Daoy (cell line): ENCODE measurements at regions not wholly inside any gene's neighbourhood (a gene's known extent, or its start where the extent isn't known, plus 50 kb on each side); places are given as distances from the start of the nearest gene placed in this dataset.

Source experiments
- DNase-seq: peaks from one replicate; pipeline ENCODE4 v3.0.0-alpha.2; 2015; ENCODE audit warnings: low read depth

GRCh38 chr5:173527671-173528070 is 88.8 kb downstream of the BOD1 start:
- DNase-seq = no peak

GRCh38 chr5:173524136-173524535 is 92.3 kb downstream of the BOD1 start:
- no peak for DNase-seq

GRCh38 chr5:173523388-173523787 is 93.1 kb downstream of the BOD1 start:
- no peak for DNase-seq

- DNase-seq = no peak
These were observed 93.9 kb downstream of the BOD1 start for GRCh38 chr5:173522518-173522917.

- DNase-seq = no peak
These were observed 97.6 kb downstream of the BOD1 start for GRCh38 chr5:173518856-173519255.

- no peak for DNase-seq
These were observed 98.8 kb downstream of the BOD1 start for GRCh38 chr5:173517648-173518047.

GRCh38 chr5:173515526-173515925 is 100.9 kb downstream of the BOD1 start:
- no peak for DNase-seq

GRCh38 chr5:173514661-173515060 is 101.8 kb downstream of the BOD1 start:
- no peak for DNase-seq

GRCh38 chr5:173513521-173513991 is 102.9 kb downstream of the BOD1 start:
- peak; percentile 72 for DNase-seq

- DNase-seq = peak; percentile 44
These were observed 103.6 kb downstream of the BOD1 start for GRCh38 chr5:173512637-173513435.

- no peak for DNase-seq
These were observed 107.4 kb downstream of the BOD1 start for GRCh38 chr5:173509060-173509459.

- no peak for DNase-seq
These were observed 109.3 kb downstream of the BOD1 start for GRCh38 chr5:173507171-173507570.

- DNase-seq = no peak
These were observed 110.8 kb downstream of the BOD1 start for GRCh38 chr5:173505634-173506033.

- no peak for DNase-seq
These were observed 114.5 kb downstream of the BOD1 start for GRCh38 chr5:173501922-173502321.

- no peak for DNase-seq
These were observed 115.2 kb downstream of the BOD1 start for GRCh38 chr5:173501271-173501670.

GRCh38 chr5:173500213-173500560 is 116.3 kb downstream of the BOD1 start:
- DNase-seq = no peak

GRCh38 chr5:173499471-173500212 is 116.8 kb downstream of the BOD1 start:
- DNase-seq = no peak

GRCh38 chr5:173498739-173499470 is 117.5 kb downstream of the BOD1 start:
- peak; percentile 55 for DNase-seq

- DNase-seq = peak; percentile 56
These were observed 118.2 kb downstream of the BOD1 start for GRCh38 chr5:173498286-173498685.

GRCh38 chr5:173497685-173498084 is 118.8 kb downstream of the BOD1 start:
- DNase-seq = no peak

- no peak for DNase-seq
These were observed 119.6 kb downstream of the BOD1 start for GRCh38 chr5:173496883-173497255.

GRCh38 chr5:173496129-173496882 is 120.1 kb downstream of the BOD1 start:
- DNase-seq = no peak
